Dermis blood vessel endothelial cell (primary cell): ENCODE measurements at regions not wholly inside any gene's neighbourhood (a gene's known extent, or its start where the extent isn't known, plus 50 kb on each side); places are given as distances from the start of the nearest gene placed in this dataset.

Experiments
- DNase-seq: peaks from one replicate; pipeline ENCODE4 v3.0.0; 2010

- DNase-seq, result no peak
Measured at GRCh38 chr1:226816576-226816975, 53.8 kb upstream of the PSEN2 start.

DNA sequence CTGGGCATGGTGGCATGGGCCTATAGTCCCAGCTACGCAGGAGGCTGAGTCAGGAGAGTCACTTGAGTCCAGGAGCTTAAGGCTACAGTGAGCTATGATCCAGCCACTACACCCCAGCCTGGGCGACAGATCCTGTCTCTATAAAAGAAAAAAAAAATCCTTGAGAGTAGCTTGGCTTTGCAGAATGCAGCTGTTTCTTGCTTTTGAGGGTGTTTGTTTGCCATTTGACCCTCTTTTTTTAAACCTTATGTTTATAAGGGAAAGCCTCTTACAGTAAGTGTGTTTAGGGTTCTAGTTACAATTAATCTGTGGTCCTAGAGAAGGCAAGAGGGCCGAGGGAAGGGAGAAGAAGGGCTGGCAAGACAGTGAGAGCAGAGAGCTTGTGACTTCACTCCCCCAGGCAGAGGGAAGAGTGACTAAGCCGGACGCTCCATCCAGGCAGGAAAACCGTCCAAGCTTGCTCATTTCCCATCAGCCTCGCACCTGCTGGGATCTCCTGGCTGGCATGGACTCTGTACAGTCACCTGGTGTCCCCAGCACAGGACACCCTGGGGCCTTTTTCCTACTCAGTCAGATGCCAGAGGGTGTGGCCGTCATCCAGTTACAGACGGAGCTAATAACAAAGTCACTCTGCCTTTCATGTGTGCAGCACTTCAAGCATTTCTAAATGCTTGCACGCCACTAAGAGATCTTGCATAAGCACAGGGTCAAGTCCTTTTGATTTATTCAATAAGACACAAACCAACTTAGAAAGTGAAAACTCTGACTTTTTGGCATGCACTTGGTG, 55.5 kb upstream of the PSEN2 start:
- peak; percentile 97 for DNase-seq

DNA sequence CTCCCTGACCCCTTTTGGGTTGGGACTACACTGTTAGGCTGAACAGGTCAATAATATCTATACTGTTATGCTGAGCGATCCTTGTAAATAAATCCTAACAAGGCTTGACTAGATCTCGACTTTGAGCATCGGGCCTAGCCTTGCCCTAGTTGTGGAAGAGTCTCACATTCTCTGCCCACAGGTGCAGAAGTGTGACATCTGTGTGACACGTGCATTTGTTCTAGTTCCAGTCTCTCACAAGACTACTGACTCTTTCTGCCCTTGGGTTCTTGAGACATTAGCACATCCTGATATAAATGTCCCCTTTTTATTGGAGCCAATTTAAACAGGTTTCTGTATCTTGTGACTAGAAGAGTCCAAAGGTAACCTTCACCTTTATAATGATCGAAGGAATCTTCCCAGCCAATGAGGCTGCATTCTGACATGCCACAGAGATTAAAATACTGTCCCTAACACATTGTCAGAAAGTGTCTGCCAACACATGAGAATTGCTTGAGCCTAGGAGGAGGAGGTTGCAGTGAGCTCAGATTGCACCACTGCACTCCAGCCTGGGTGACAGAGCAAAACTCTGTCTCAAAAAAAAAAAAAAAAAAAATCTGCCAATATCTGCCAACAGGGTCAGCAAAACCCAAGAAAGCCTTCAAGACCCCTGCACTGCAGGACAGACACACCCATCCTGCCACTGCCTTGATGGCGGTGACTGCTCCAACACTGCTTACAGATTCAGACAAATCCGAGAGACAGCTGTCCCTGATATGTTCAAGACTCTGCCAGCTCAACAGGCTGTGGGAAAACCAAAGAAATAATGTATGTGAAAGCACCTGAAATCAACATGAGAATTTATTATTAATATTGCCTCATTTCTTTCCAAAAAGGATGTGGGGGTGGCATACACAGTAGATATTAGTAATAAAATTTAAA, 56.5 kb upstream of the PSEN2 start:
- no peak for DNase-seq

GRCh38 chr1:226810681-226811080, 59.7 kb upstream of the PSEN2 start:
- DNase-seq, result no peak

- no peak for DNase-seq
Measured at GRCh38 chr1:226809785-226810571, 60.4 kb upstream of the PSEN2 start.

DNA sequence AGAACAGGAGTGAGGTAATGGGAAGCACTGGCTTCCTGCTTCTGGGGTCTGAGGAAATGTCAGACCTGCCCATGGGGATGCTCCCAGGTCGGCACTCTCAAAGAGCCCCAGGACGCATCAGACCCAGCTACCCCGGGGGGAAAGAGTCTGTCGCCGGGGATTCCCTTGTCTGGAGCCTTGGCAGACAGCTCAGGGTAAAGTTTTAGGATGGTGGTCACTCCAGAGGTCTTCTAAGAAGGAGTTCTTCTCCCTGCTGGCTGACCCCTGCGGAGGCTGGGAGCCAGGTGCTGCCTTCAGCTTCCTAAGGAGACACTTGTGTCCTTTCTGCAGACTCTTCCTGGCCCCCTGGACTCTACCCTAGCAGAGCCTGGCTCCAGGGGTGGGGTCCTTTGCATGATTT, 61.9 kb upstream of the PSEN2 start:
- DNase-seq, result no peak

GRCh38 chr1:226806988-226807387, 63.4 kb upstream of the PSEN2 start:
- DNase-seq, result no peak

DNA sequence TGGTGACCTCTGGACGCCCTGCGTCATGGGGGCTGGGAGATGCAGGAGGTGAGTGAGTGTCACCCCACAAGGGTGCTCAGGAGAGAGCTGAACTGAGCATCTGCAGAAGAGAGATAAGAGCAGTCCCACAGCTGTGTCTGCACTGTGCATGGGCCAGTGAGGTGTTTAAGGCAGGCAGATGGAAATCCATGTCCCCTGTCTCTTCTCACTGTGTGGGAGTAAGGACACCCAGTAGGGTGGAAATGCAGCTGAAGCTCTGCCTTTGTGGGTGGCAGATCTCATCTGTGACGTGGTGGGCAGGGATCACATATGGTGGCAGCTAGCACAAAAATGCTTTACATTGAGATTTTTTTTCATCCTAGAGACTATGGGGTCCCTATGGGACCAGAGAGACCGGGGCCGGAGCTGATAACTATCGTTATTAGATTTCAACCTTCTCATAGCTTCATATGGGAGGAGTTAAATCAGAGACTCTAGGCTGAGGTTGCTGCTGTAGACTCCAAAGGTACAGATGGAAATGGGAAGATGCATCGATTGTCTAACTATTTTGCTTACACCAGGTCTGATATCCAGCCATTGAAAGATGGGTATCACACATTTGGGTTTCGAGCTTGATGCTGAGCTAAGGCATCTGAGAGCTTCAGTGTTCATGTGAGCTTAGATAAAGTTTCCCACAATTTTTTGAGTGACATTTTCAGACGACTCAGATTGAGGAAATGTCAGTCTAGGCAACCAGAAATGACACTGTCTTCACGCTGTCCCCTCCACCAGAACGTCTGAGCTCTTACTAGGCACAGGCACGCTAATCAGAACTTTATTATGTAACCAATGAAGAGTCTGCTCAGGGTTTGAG, 65.3 kb upstream of the PSEN2 start:
- DNase-seq, result no peak

DNA sequence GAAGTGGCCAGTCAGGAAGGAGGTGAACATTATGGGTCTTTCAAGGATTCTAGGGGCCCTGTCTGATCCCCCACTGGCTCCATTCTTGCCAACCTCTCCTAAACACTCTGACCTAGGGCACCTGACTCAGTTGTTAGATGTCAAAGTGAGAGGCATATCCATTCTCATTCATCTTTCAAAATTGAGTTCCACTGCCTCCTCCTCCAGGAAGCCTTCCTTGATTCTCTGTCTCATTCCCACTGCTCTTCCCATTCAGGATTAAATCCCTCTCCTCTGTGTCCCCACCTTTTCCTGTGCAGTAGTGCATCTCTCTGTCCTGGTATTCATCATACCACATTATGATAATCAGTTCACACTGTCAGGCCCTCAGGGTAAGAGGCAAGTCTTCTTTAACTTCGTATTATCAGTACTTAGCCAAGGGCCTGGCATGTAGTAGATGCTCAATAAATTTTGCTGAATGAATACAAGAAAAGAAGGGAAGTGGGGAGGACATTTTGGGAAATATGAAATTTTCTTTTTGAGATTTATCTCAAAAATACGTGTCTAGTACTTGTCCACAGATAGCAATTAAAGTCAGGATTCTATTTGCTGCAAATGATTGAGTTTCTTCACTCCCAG, 61.8 kb upstream of the ITPKB start:
- DNase-seq, result no peak

DNA sequence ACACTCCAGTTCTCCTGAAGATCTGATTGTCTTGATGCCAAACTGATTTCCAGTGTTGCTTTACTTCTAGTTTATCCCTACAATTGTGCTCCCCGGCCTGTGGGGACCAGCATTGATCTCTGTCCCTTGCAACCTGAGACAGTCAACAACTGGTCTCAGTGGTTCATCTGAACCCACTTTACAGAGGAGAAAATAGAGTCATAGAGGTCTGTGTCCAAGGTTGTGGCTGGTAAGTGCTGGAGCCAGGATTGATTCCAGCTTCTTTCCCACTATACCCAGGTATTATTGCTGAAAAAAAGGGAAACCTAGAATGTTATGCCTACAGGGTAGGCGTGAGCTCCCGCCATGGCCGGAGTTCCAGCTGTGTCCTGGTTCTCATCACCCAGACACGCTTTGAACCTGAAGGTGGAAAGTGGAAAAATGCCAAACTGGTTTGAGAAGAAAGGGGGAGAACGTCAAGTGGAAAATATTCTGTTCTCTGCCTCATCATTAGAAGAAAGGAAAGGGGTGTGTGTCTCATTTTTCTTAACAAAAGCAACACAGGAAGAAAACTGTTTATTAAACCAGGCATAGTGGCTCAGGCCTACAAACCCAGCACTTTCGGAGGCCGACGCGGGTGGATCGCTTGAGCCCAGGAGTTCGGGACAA, 60.7 kb upstream of the ITPKB start:
- DNase-seq, result peak; percentile 89

DNA sequence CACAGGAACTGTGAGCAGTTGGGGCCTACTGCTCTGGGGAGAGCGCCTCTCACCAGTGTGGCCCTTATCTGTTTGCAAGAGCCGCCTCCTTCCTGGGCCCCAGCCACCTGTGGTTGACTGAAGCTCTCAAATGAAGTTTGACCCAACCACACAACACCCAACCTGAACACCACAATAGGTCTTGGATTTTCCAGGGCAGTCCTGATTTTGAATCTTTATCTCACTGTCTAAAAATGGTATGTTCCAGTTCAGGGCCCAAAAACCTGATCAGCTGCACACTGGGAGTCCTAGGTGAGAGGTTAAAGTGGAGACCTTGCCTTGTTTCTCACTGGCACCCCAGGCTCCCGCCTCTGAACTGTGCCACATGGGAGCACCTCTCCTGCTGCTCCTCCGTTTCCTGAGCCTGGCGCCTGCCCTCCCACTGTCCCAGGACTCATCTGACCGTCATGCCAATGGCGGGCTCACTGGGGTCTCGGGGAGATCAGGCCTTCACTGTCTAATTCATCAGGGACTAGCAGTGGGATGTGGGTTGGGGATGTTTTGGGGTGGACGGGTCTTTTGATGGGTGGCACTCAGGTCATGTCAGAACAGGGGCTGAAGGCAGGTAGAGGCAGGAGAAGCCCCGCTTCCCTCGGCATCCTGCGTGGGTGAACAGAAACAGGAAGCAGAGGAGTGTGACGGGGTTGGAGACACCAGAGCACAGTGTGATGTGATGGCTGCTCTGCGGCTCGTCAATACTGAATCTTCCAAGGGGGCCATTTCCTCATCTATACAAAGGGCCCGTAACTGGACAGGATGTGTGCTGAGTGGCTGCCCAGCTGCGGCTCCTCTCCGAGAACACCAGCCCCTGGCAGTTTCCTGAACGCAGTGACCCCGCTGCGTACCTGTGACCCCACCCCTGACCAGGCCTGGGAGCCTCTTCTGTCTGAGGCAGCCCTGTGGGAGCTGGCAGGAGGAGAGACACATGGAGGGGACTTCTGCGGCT, 59.6 kb upstream of the ITPKB start:
- DNase-seq, result peak; percentile 81

DNA sequence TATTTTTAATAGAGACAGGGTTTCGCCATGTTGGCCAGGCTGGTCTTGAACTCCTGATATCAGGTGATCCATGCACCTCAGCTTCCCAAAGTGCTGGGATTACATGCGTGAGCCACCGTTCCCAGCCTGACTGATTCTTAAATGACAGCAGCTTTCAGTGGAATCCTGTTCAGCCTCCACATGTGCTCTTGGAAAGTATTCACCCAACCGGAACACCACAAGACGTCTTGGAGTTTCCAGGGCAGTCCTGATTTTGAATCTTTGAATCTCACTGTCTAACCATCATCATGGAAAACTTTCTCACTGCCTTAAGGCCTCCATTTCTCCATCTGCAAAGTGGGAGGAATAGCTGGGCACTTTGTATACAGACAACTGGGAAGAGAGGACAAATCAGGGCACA, 58.1 kb upstream of the ITPKB start:
- no peak for DNase-seq

DNA sequence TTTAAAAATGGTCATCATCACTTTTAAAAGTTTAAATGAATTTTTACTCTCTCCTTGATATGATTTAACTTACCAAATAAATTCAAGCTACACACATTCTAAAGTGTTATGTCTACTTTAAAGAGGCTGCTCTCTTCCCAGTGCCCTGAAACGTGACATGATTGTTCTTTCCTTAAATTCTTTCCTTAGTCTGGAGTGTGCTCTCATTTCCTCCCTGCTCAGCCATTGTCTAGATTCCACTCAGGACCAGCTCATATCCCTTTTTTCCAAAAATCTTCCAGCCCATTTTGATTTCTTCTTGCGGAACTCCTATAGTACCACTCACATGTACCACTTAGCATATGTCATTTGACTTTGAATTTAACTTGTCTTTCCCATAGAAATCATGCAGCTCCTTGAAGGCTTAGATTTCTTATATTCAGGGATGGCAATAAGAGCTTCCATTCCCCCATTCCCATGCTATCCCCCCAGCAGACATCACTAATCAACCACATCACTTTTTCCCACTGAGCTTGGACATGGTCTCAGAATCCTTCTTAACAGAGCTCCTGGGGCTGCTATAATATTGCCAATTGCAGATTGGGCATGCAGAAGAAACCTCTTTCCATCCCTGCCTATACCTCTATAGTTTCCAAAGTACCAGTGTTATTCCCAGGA, 54.7 kb upstream of the ITPKB start:
- DNase-seq, result peak; percentile 78

- no peak for DNase-seq
Measured at GRCh38 chr1:226792368-226792767, 53.3 kb upstream of the ITPKB start.

- no peak for DNase-seq
Measured at GRCh38 chr1:226790545-226791181, 51.6 kb upstream of the ITPKB start.

GRCh38 chr1:226788965-226789364, 49.9 kb upstream of the ITPKB start:
- DNase-seq, result no peak
